NCI-H82 (cell line): ENCODE measurements at regions not wholly inside any gene's neighbourhood (a gene's known extent, or its start where the extent isn't known, plus 50 kb on each side); places are given as distances from the start of the nearest gene placed in this dataset.
A peak's percentile ranks its signal among the peaks of the same experiment; 100 is the strongest.
"Not testable (repeated sequence)": the region's sequence is repeated elsewhere in the genome, so short reads cannot be mapped to it uniquely, and the experiment has no call there.

ENCODE experiments used
- DNase-seq: peaks from one replicate; lab custom pipeline; 2025; lab: John Stamatoyannopoulos, UW

DNA sequence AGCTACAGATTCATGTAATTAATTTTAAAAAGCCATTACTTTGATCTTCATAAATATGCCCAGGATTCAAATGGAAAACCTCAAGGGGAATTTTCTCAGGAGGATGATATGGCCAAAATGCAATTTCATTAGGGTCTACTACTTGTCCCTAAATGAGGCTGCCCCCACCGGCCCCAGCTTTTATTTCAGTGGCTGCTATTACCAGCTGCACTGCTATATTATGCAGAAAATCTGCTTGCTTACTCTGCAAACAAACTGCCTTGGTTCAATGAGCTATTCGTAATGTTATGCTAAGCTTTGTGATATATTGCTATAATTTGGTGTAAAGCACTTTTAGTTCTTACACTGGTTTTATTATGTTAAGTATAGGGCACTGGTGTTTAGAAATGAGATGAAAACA, 137.3 kb upstream of the TMTC4 start:
- no peak for DNase-seq

DNA sequence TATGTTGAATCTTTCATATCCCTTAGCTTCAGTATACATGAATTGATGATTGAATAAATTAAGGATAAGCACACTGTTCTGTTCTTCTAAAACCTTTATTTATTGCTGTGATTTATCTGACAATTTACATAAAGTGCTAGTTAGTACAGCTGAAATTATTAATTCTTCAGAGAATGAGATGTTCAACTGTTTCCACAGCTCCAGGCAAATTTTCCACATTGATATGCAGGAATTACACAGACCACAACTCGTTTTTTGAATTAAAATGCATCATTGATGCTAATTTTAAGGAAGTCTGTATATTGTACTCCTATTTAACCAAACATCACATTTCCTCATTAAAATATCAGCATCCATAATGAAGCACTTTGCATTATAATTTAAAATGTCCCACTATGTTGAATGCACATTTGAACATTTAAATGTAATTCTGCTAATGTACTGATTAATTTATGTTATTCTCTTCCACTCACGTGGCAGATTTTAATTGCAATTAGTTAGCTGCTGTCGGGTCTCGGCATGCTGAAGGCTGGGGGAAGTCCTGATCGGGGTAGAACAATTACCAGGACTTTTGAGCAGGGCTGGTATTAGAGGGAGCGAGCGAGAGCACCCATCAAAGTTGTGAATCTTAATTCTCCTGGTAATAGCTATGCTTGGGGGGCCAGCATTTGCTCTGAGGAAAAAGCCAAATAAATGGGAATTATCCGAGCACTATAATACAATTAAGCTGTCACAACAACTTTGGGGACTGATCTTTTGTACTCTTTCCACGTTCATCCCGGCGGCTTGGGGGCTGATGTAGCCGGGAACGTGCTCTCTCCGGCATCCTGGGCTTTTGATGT, 136.7 kb upstream of the TMTC4 start:
- DNase-seq: no peak

DNA sequence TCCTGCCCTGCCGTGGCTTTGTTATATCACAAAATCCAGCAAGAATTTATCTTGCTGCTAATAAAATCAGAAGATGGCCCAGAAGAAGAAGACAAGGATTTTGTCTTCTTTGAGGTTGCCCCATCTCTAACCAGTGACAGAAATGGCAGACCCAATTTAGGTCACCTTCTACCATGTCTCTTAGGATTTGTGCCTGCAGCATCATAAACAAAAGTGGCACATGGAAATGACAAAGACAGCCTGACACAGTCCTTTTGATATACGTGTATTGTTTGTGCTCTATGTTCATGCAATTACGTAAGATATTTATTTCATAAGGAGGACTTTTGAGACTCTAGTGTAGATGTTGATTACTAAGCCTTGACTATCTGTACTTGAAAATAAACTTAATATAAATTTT, 135.9 kb upstream of the TMTC4 start:
- no peak for DNase-seq

DNA sequence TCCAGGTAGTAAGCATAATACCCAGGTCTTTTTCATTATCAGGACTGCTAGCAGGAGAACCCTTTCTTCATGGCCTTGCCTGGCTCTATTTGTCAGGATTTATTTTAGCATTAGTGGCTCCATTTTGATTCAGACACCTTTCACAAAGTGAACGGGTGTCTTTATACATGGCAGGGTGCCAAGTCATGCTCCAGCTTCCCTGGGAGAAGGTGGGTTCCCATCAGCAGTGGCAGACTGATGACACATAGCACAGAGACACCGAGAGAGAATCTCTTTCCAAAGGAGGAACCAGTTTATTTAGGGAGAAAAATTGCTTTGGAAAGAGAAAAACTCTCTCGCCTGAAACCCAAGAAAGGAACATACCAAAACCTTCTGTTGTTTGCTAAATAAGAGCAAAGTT, 135.3 kb upstream of the TMTC4 start:
- DNase-seq: peak; percentile 21

DNA sequence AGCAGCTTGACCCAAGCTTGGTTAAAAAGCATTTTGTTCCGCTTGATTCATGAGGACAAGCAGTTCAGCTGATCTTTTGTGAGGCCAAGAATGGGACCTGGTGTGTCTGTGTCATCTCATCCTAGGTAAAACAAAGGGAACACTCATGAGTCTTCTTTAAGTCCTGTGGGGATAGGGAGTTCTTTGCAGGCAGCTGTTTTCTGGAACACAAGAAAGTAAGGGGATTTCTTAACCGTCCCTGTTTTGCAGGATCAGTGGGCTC, 134.5 kb upstream of the TMTC4 start:
- DNase-seq: no peak

DNA sequence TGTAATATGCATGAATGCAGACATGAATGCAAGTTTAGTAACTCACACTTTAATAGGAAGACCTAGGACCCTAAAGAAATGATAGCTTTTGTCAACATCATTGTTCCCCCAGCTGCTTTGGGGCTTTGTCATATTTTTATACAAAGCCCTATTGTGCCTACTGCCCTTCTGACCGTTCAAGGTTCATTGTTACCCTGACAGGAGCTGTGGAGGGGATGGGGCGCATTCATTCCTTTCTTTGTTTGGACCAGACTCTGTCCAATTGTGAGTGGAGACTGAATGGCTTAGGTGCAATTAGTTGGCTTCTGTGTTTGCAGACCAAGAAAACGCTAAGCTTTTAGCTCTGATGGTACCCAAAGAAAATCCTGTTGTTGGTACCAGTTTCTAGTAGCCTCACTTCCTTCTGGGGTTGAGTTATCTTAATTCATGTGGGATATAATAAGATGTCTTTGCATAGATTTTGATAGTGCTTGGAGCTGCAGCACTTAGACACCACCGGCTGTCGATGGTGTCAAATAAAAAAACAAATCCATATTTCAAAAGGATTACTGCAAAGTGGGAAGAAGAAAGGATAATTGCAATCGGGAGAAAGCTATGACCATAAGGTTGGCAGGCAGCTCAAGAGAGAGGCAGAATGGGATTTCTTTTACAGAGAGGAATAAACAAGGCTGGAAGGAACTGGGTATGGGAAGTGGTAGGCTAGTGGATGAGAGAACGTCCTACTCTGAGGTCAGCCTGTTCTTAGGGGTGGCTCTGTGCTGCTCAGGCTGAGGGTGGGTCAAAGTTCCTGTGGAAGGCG, 133.9 kb upstream of the TMTC4 start:
- no peak for DNase-seq

DNA sequence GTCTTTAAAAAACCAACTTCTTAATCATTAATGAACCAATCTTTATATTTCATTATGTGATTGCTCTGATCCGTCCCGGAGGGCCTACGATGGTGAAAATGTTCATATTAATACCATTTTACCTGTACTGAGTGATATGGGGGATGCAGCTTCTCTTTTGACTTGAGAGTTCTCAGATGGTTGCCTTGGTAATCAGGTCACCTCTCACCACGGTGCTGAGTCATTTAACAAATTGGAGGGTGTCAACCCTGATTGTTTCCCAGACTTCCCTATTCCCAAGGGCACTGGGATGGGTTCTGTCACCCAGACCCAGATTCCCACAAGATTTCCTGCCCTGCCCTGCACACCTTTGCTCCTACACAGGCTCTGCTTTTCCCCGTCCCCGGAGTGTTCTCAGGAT, 128.5 kb upstream of the TMTC4 start:
- DNase-seq: no peak

DNA sequence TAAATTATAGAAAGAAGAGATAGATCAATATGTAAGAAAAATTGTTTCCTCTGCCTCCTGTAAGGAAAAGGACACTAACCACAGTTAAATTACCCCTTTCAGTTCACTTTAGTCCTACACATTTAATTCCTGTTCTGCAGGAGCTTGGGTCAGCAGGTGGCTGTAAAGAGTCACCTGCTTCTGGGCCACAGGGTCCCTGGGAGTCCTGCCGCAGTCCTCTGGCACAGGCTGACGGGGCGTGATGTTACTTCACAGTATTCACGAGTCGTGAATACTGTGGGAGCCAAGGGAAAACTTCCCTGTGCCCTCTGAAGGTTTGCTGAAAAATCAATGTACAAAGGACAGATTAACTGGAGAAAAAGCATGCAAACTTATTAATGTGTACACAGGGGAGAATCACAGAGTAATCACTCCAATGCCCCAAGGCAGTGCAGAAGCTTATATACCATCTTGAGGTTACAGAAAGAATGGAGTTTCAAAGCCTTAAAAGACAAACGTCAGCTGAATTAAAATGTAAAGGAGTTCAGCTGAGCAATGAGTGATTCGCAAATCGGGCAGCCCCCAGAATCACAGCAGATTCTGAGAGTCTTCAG, 125.8 kb upstream of the TMTC4 start:
- DNase-seq: no peak

DNA sequence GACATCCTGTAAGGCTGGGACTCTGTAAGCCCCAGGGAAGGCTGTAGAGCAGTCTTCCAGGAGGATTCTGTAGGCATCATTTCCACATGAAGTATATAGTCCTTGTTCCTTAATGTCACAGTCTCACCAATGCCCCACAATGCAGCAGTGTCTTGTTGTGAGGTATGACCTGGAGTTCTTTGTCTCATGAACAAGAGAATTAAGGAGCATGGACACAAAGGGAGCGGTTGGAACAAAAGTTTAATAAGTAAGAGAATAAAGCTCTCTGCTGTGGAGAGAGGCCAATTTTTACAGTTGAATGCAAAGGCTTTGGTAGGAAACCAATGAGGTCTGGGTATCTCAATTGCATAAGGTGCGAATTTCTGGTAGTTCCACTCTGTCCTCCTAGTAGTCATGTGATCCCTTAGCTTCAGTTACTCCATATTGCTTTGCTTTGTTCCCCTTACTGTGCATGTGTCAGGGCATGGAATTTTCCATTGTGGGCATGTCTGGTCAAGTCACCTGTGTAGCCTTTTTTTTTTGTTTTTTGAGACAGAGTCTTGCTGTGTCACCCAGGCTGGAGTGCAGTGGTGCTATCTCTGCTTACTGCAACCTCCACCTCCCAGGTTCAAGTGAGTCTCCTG, 124.3 kb upstream of the TMTC4 start:
- no peak for DNase-seq

DNA sequence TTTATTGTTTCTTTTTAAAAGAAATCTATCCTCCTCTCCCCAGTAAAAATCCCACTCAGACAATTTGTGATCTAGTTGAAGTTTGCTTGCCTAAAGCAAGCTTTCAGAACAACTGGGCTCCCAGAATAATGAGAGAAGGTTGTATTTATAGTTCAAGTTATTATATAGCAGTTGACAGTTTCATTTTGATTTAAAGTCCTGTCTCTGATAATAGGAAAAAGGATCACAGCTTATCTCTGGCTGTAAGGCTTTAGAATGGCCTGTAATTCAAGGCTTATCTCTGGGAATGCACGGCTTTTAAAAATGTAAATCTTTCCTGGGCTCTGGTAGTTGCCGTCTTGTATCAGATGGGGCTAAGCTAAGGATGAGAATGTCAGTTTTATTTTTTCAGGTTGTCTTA, 123.3 kb upstream of the TMTC4 start:
- peak; percentile 51 for DNase-seq

DNA sequence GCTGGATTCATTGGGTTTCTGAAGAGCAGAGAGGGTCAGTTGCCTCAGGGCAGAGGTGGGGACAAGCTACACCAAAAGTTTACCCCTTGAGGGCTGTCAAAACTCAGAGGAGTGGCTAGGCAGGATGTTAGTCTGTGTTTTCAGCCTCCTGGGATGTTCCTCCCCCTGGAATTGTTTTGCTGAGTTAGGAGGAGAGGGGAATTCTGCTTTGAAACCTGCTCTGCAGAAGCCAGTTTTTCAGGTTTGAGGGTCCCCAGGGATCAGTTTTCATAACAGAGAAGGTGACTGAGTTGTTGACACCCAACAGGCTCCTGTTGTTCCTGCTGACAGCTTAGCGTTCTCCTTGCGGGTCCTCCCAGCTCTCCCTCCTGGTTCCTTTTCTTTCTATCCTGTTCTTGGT, 121.9 kb upstream of the TMTC4 start:
- DNase-seq: no peak

DNA sequence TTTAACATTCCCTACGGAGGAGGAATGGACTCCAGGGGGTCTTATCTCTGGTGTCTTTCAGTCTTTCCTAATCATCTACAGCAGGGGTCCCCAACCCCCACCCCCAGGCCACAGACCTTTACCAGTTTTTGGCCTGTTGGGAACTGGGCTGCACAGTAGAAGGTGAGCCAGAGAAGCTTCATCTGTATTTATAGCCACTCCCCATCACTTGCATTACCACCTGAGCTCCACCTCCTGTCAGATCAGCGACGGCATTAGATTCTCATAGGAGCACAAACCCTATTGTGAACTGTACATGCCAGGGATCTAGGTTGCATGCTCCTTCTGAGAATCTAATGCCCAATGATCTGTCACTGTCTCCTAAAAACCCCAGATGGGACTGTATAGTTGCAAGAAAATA, 120.0 kb upstream of the TMTC4 start:
- peak; percentile 40 for DNase-seq

DNA sequence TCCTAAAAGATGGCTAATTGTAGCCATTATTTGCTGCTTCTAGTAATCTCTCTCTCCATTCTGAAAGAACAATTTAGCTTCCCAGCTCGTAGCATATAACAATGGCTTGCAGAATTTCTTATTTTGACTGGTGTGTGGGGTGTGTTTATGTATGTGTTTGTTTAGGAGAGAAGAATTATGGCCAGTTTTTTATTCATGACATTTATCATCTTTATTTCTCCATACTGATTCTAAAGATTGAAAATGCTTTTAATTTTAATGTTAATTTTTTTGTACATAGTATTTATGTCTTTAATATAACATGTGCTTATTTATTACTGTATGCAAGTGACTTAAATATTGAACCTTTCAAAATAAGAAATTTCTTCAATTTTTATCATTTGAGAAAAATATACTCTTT, 115.8 kb upstream of the TMTC4 start:
- DNase-seq: no peak

DNA sequence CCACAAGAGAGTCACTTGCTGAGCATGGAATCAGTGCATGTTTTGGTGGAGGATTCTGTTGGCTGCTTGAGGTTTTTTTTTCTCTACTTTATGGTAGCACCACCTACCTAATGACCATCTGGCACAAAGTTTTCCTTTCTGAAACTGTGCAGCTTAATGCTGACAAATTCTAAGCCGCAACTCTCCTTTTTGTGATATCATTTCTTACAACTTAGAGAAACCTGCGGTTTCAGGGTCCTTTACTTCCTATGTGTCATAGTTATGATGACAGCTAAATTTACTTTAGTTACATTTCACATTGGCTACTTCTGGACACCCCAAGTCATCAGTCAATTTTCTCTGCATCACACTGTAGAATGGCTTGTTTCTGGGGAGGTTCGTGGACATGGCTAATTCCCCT, 115.4 kb upstream of the TMTC4 start:
- no peak for DNase-seq

DNA sequence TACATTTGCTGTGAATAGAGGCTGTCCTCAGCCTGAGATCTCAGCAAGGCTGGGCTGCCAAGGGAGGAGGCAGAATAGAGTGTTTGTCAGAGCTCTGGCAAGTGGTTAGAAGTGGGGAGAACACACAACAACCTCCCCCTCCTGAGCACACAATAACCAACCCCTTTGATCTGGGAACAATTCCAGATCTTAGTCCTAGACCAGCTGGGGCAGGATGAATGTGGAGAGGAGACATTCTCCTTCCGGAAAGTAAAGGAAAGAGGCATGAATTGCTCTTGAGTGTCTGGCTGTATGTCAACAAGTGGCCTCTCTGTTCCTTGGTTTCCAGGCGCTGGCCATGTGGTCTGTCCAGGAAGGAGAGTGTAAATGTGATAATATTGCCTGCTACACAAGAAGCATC, 114.9 kb upstream of the TMTC4 start:
- no peak for DNase-seq

DNA sequence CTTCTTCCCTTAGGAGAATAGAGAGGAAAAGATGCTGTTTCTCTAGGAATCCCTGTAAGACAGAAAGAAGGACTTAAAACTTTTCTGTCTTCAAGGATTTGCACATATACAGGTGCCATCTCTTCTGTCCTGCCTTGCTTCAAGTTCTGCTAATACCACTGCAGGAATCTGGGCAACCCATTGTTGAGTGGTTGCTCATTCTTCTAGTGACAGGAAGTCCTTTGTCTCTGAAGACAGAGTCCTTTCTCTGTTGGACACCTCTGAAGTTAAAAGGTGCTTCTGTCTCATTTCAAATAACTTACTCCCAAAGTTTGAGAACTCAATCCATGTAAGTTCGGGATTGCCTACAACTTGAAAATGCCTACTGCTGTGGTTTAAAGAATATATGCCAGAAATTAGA, 114.4 kb upstream of the TMTC4 start:
- DNase-seq: no peak

DNA sequence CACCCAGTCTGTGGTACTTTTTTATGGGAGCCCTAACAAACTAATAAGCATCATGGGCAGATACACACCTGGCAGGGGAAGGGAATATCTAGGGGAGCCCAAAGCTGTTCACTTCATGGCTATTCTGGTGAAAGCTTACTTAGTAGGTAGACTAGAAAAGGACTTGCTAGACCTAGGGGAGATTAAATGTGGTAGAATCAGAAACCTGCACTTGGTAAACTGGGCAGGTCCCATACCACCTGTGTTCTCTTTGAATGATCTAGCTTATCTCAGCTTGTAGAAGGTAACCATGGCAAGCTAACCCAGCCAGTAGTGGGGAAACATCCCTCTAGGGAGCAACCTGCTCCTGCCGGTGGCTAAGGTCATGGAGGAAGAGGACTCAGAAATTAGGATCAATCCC, 113.9 kb upstream of the TMTC4 start:
- DNase-seq: no peak

DNA sequence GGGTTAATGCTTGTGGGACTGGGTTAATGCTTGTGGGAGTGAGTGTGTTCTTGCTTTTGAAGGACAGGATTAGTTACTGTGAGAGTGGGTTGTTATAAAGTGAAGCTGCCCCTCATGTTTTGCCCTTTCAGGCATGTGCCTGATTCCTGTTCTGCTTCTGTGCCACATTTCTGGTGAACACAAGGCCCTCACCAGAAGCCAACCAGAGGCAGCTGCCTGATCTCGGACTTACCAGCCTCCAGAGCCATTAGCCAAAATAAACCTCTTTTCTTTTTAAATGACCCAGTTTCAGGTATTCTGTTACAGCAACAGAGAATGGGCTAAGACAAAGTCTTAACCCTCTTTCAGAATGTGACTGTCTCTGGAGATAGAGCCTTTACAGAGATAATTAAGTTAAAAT, 113.3 kb upstream of the TMTC4 start:
- no peak for DNase-seq

DNA sequence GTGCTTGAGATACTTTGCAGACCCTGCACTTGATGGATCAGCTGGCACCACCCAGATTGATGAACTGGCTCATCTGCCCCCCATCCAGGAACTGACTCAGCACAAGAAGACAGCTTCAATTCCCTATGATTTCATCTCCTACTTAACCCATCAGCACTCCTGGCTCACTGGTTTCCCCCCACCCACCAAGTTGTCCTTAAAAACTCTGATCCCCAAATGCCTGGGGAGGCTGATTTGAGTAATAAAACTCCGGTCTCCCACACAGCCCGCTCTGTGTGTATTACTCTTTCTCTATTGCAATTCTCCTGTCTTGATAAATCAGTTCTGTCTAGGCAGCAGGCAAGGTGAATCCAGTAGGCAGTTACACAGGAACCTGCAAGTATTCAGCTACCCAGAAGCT, 102.1 kb upstream of the TMTC4 start:
- DNase-seq: not testable (repeated sequence)

DNA sequence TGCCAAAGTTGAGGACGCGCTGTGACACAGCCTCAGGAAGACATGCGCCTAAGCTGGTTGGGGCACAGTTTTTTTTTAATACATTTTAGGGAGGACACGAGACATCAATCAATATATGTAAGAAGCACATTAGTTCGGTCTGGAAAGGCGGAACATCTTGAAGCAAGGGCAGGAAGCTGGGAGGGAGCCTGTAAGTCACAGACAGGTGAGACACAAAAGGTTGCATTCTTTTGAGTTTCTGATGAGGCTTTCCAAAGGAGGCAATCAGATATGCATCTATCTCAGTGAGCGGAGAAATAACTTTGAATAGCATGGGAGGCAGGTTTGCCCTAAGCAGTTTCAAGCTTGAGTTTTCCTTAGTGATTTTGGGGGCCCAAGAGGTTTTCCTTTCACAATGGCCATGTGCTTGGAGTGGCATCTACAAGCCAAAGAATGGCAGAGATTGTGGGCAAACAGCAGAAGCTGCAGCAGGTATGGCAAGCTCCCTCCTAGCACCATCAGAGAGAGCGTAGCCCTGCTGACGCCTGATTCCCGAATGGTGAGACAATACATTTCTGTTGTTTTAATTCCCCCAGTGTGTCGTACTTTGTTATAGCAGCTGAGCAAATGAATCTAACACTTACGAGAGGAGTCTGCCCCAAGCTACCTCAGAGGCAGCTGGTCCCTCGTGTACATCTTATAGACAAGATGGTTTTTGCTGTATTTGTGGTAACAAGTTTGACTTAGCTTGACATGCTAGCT, 99.5 kb upstream of the TMTC4 start:
- no peak for DNase-seq

DNA sequence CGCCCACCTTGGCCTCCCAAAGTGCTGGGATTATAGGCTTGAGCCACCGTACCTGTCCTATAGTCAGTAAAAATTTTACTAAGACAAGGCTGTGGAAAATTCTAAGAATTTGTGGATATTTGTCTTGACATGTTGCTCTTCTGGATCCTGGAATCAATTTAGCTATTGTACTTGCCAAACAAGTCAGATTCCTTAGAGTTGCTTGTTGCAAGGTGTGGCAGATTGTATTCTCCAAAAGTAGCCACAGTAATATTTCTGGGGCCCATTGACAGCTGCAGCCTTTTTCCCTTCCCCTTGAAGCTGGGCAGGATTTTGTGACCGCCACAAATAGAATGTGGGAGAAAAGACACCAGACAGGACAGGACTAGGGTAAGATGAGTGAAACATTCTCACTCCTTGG, 98.8 kb upstream of the TMTC4 start:
- DNase-seq: no peak

DNA sequence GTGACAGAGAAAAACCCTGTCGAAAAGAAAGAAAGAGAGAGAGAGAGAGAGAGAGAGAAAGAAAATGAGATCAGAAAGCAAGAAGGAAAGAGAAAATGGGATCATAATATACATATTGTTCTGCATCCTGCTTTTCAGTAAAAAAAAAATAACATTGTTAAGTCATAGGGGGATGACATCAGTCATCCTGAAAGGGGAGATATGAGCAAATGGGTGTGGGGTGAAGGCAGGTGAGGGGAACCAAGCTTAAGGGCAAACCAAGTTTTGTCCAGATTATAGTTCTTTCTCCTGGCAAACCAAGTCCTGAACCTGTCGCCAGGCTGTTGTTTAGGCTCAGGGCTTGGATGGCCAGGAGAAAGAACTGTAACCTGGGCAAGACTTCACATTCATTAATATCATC, 92.6 kb upstream of the TMTC4 start:
- DNase-seq: no peak
